ENCODE measurements at regions not wholly inside any gene's neighbourhood (a gene's known extent, or its start where the extent isn't known, plus 50 kb on each side); places are given as distances from the start of the nearest gene placed in this dataset.

DNA sequence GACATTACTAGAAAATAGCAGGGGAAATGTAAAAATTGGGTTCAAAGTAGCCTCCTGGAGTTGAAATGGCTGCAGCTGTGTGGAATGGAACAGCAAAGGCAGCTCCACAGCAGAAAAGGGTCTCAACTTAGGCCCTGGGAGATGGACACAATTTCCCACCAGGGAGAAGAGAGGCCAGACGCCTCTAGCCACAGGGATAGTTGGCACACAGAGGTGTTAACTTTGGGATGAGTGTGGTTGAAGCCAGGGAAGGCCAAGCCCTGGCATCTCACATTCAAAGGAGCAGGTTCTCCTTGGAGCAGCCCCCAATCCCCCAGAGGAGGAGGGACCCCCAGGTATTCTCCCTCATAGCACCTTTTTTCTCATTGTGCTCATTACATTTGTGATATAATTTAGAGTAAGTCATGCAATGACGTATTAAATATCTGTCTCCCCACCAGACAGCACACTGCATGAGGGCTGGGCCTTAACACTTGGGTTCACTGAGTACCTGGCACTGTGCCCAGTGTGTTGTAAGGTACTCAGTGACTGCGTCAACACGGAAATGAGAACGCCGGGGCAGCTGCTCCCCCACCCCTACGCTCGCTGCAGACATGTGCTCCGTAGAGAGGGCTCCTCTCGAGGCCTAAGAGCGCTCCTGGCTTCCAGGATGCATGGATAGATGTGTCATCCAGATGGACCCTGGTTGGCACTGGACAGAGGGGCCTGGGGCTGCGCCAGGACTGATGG, 76.0 kb upstream of the CD93 start:
- peak in 4 of 6 donors; percentile 22 to 65 (median 43) for DNase-seq
- Histone ChIP-seq H3K27ac (no peak overlapping the region), H3K36me3 (no peaks in the 10 kb centered on the region), H3K9me3 (no peaks in the 10 kb centered on the region), H3K27me3 (no peaks in the 10 kb centered on the region), H3K4me1 (no peaks in the 10 kb centered on the region), H3K4me3 (no peak overlapping the region)
- intact Hi-C loops (cut with DNase I): no loop called here
- no peak for FAIRE-seq
- peak in 3 of 4 donors; percentile 72 to 83 (median 76) for ATAC-seq
- TF ChIP-seq, protein P1, sequence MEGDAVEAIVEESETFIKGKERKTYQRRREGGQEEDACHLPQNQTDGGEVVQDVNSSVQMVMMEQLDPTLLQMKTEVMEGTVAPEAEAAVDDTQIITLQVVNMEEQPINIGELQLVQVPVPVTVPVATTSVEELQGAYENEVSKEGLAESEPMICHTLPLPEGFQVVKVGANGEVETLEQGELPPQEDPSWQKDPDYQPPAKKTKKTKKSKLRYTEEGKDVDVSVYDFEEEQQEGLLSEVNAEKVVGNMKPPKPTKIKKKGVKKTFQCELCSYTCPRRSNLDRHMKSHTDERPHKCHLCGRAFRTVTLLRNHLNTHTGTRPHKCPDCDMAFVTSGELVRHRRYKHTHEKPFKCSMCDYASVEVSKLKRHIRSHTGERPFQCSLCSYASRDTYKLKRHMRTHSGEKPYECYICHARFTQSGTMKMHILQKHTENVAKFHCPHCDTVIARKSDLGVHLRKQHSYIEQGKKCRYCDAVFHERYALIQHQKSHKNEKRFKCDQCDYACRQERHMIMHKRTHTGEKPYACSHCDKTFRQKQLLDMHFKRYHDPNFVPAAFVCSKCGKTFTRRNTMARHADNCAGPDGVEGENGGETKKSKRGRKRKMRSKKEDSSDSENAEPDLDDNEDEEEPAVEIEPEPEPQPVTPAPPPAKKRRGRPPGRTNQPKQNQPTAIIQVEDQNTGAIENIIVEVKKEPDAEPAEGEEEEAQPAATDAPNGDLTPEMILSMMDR (IDR thresholded peaks at IDR 0.05): no peak
- WGBS, 2 donors: 66 to 67% methylated on average over 12 of the region's 12 CpGs

DNA sequence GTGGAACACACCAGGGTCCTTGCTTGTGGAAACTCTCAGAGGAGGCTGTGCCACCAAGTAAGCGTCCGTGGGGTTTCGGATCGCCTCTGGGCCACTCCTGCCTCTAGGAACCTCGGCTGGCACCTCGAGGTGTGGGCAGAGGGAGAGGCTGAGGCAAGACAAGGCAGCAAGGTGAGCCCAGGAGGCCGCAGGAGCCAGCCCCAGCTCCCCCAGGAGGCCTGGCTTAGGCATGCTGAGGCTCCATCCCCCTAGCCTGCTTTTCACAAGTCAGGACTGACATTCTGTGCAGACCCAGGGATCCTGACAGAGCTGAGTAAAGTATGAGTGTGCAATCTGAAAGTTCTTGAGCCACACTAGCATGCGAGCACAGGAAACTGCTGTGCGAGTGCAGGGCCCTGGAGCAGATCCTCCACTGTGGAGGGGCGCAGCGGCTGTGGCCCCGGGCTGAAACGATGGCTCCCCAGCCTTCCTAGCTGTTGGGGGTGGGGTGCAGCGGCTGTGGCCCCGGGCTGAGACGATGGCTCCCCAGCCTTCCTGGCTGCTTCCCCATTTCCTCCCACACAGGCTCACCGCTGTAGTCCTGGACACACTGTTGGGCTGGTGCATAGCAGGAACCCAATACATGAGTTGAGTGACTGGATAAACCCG, 75.2 kb upstream of the CD93 start:
- Histone ChIP-seq H3K4me1 (no peaks in the 10 kb centered on the region), H3K27ac (no peak overlapping the region), H3K4me3 (no peak overlapping the region), H3K27me3 (no peaks in the 10 kb centered on the region), H3K36me3 (no peaks in the 10 kb centered on the region), H3K9me3 (no peaks in the 10 kb centered on the region)
- DNase-seq (no peak), FAIRE-seq (no peak), ATAC-seq (peak in 2 of 4 donors; percentile 47 to 60)
- TF ChIP-seq, protein P1 (IDR thresholded peaks at IDR 0.05): no peak
- intact Hi-C loops (cut with DNase I): no loop called here
- 64 to 71% methylated on average over 18 of the region's 18 CpGs for WGBS, 2 donors

DNA sequence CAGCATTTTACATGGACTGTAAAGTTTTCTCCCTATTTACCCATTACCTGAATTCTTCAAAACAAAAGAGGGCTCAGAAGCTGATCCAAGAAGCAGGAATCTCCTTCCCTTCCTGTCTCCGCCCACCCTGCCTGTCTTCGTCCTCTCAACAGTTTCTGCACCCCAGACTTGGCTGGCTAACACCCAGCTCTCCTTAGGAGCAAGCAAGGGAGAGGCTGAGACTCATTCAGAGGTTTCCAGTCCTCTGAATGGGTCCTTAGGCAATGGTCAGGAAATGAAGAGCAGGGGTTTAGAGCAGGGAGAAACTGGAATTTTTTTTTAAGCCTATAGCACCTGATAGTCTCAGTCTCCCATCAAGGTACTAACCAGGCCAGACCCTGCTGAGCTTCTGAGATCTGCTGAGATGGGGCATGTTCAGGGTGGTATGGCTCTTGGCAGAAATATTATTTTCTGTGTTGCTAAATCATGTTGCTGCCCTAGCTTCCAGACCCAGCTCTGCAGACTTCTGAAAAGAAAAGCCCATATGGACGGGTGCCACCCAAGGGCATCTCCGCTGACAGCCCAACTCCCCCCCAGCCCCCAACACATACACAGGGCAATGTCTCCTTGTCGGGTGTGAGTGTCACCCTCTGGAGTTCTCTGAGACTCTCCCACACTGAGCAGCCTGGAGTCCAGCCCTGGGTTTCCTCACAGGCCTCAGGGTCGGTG, 74.6 kb upstream of the CD93 start:
- intact Hi-C loops (cut with DNase I): no loop called here
- H3K27ac ChIP-seq: no peak overlapping the region
- ATAC-seq (no peak), FAIRE-seq (no peak), DNase-seq (no peak)
- TF ChIP-seq, protein P1 (IDR thresholded peaks at IDR 0.05): no peak
- no peak overlapping the region for H3K4me3 ChIP-seq
- no peaks in the 10 kb centered on the region for H3K27me3 ChIP-seq
- 64 to 67% methylated on average over 6 of the region's 6 CpGs for WGBS, 2 donors
- no peaks in the 10 kb centered on the region for H3K36me3 ChIP-seq
- no peaks in the 10 kb centered on the region for H3K9me3 ChIP-seq
- H3K4me1 ChIP-seq: no peaks in the 10 kb centered on the region

DNA sequence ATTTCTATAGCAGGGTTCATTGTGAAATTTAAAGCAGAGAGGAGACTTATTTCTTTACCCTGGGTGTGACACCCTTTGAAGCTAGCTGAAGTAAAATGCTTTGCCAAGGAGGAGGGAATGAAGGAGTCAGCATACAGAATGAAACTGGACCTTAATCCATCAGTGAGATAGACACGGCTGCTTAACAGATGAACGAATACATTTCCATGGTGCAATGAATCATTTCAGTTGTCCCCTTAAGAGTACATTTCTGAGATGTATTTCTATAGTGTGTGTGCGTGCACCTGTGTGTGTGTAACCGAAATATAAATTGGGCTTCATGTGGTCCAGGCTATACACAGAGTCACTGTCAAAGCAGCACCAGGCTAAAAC, 73.8 kb upstream of the CD93 start:
- DNase-seq: no peak
- H3K27me3 ChIP-seq: no peaks in the 10 kb centered on the region
- TF ChIP-seq, protein P1 (IDR thresholded peaks at IDR 0.05): no peak
- H3K4me1 ChIP-seq: no peaks in the 10 kb centered on the region
- H3K27ac ChIP-seq: no peak overlapping the region
- H3K36me3 ChIP-seq: no peaks in the 10 kb centered on the region
- no peak overlapping the region for H3K4me3 ChIP-seq
- WGBS, 2 donors: 56 to 62% methylated on average over 4 of the region's 4 CpGs
- FAIRE-seq: no peak
- intact Hi-C loops (cut with DNase I): no loop called here
- H3K9me3 ChIP-seq: no peaks in the 10 kb centered on the region
- no peak for ATAC-seq

Data from pancreas (tissue), 10 donors.